ENCODE measurements at regions not wholly inside any gene's neighbourhood (a gene's known extent, or its start where the extent isn't known, plus 50 kb on each side); places are given as distances from the start of the nearest gene placed in this dataset.

DNA sequence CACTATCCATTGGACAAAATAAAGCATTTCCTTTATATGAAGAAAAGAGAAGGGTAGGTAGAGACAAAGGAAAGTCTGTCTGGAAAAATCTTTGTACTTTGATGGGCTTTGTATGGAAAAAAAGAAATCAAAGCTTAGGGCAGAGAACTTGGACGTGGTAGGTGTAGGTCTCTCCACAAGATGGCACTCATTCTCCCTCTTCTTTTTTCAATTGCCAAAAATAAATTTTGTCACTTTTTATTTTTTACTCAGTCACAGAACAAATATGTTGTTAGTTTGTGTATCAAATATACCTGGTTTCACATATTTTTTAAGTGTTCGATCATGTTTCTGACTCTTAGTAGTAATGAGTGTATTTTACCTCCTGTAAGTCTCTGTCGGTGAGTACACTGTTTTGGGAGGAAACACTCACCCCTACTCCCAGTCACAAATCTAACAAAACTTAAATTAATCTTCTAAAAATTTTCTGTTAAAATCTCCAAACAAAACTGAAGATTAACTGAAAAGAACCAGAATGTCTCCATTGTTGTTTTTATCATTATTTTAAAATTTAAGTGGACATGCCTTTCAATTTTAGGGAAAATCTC is 415.8 kb upstream of the GOLIM4 start:
- no peaks in the 10 kb centered on the region for H3K4me1 ChIP-seq (ENCODE audit: insufficient read depth, low read length, severe bottlenecking)
- H3K4me2 ChIP-seq (ENCODE audit: low read length), result no peak overlapping the region
- no peaks in the 10 kb centered on the region for H3K27me3 ChIP-seq (ENCODE audit: insufficient read depth, low read length)
- H3K9me3 ChIP-seq (ENCODE audit: low read length), result no peaks in the 10 kb centered on the region
- TF ChIP-seq, protein P1, sequence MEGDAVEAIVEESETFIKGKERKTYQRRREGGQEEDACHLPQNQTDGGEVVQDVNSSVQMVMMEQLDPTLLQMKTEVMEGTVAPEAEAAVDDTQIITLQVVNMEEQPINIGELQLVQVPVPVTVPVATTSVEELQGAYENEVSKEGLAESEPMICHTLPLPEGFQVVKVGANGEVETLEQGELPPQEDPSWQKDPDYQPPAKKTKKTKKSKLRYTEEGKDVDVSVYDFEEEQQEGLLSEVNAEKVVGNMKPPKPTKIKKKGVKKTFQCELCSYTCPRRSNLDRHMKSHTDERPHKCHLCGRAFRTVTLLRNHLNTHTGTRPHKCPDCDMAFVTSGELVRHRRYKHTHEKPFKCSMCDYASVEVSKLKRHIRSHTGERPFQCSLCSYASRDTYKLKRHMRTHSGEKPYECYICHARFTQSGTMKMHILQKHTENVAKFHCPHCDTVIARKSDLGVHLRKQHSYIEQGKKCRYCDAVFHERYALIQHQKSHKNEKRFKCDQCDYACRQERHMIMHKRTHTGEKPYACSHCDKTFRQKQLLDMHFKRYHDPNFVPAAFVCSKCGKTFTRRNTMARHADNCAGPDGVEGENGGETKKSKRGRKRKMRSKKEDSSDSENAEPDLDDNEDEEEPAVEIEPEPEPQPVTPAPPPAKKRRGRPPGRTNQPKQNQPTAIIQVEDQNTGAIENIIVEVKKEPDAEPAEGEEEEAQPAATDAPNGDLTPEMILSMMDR (IDR thresholded peaks at IDR 0.05; ENCODE audit: low read length), result peak; percentile 68
- TF ChIP-seq EZH2 (IDR thresholded peaks at IDR 0.05; ENCODE audit: borderline replicate concordance, low read length), result no peak
- H3K27ac ChIP-seq (ENCODE audit: low read depth, low read length, poor library complexity, severe bottlenecking), result no peak overlapping the region
- no peak overlapping the region for H2AFZ ChIP-seq (ENCODE audit: low read length)
- no peaks in the 10 kb centered on the region for H3K9me2 ChIP-seq (ENCODE audit: low read depth, low read length)
- no peak overlapping the region for H3K9ac ChIP-seq (ENCODE audit: low read length)
- no peaks in the 10 kb centered on the region for H3K36me3 ChIP-seq (ENCODE audit: insufficient read depth, low read length)
- H3K4me3 ChIP-seq (ENCODE audit: low read depth, low read length, poor library complexity, severe bottlenecking), result no peak overlapping the region
- H3F3A ChIP-seq (ENCODE audit: insufficient read depth, low read length), result no peaks in the 10 kb centered on the region
- H3K79me2 ChIP-seq (ENCODE audit: insufficient read depth, low read length), result no peaks in the 10 kb centered on the region
- no peaks in the 10 kb centered on the region for H4K20me1 ChIP-seq (ENCODE audit: insufficient read depth, low read length)

DNA sequence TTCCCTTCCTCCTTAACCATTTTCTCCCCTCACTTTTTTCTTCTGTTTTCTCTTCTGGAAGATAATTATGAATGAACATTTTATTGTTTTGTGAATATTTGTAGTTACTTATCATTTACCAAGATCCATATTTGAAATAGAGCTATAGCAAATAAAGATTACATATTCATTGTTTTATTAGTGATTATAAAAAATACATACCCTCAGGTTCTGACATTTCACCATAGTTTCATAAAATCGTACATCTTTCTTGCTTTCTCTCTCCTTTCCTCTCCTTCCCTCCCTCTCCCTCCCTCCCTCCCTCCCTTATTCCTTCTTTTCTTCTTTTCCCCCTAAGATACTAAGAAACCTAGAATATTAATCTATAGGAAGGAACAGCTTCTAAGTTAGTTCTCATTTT is 410.9 kb upstream of the GOLIM4 start:
- Histone ChIP-seq H3K9me3 (ENCODE audit: low read length) (no peaks in the 10 kb centered on the region), H3F3A (ENCODE audit: insufficient read depth, low read length) (no peaks in the 10 kb centered on the region), H3K9ac (ENCODE audit: low read length) (no peak overlapping the region), H3K27ac (ENCODE audit: low read depth, low read length, poor library complexity, severe bottlenecking) (no peak overlapping the region), H2AFZ (ENCODE audit: low read length) (no peak overlapping the region), H3K79me2 (ENCODE audit: insufficient read depth, low read length) (no peaks in the 10 kb centered on the region), H3K27me3 (ENCODE audit: insufficient read depth, low read length) (no peaks in the 10 kb centered on the region), H3K4me3 (ENCODE audit: low read depth, low read length, poor library complexity, severe bottlenecking) (no peak overlapping the region), H3K4me2 (ENCODE audit: low read length) (no peak overlapping the region), H4K20me1 (ENCODE audit: insufficient read depth, low read length) (no peaks in the 10 kb centered on the region), H3K9me2 (ENCODE audit: low read depth, low read length) (no peaks in the 10 kb centered on the region), H3K36me3 (ENCODE audit: insufficient read depth, low read length) (no peaks in the 10 kb centered on the region), H3K4me1 (ENCODE audit: insufficient read depth, low read length, severe bottlenecking) (no peaks in the 10 kb centered on the region)
- TF ChIP-seq, protein P1 (IDR thresholded peaks at IDR 0.05; ENCODE audit: low read length), result no peak
- TF ChIP-seq EZH2 (IDR thresholded peaks at IDR 0.05; ENCODE audit: borderline replicate concordance, low read length), result no peak

DNA sequence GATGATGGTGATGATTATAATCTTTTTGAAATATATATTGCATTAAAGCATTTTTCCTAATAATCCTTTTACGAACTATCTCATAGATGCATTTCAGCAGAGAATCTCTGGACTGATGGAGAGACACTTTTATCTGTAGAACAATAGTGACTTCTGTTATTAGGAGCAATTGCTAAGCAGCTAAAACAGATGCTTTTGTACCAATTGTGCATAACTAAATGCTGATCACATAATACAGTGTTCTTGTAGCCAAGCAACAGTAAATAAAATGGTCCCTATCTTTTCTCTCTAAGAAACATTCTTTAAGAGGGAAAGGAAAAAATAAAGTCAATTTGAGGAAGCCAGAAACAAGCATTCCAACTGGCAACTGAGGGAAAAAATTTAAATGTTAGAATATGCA is 405.8 kb upstream of the GOLIM4 start:
- Histone ChIP-seq H3K4me1 (ENCODE audit: insufficient read depth, low read length, severe bottlenecking) (no peaks in the 10 kb centered on the region), H3K79me2 (ENCODE audit: insufficient read depth, low read length) (no peaks in the 10 kb centered on the region), H3K27me3 (ENCODE audit: insufficient read depth, low read length) (no peaks in the 10 kb centered on the region), H3K4me2 (ENCODE audit: low read length) (no peak overlapping the region), H4K20me1 (ENCODE audit: insufficient read depth, low read length) (no peaks in the 10 kb centered on the region), H3K27ac (ENCODE audit: low read depth, low read length, poor library complexity, severe bottlenecking) (no peak overlapping the region), H3F3A (ENCODE audit: insufficient read depth, low read length) (no peaks in the 10 kb centered on the region), H3K9me2 (ENCODE audit: low read depth, low read length) (no peaks in the 10 kb centered on the region), H3K9me3 (ENCODE audit: low read length) (no peaks in the 10 kb centered on the region), H3K36me3 (ENCODE audit: insufficient read depth, low read length) (no peaks in the 10 kb centered on the region), H2AFZ (ENCODE audit: low read length) (no peak overlapping the region), H3K4me3 (ENCODE audit: low read depth, low read length, poor library complexity, severe bottlenecking) (no peak overlapping the region), H3K9ac (ENCODE audit: low read length) (no peak overlapping the region)
- TF ChIP-seq, protein P1 (IDR thresholded peaks at IDR 0.05; ENCODE audit: low read length), result no peak
- no peak for TF ChIP-seq EZH2 (IDR thresholded peaks at IDR 0.05; ENCODE audit: borderline replicate concordance, low read length)
